Activated B cell treated with CpG ODN at 0.5 μM for 24 hours (primary cell): ENCODE measurements at regions not wholly inside any gene's neighbourhood (a gene's known extent, or its start where the extent isn't known, plus 50 kb on each side); places are given as distances from the start of the nearest gene placed in this dataset.

ENCODE experiments used
- ATAC-seq: fragments of 200-7000 bp; cut with Tn5 transposase; one replicate; pipeline ENCODE4 v1.10.0; 2021; ENCODE audit warnings: low read depth, mild to moderate bottlenecking, moderate library complexity
- CTCF ChIA-PET: fragments of 350-600 bp; sonication (Branson Sonifier 250); formaldehyde crosslinking; loops from one replicate; lab custom pipeline; 2021; ENCODE audit warnings: antibody characterized with exemption; lab: Charles Lee
- POLR2A ChIA-PET: fragments of 350-600 bp; sonication (Branson Sonifier 250); formaldehyde crosslinking; loops from one replicate; lab custom pipeline; 2021; ENCODE audit warnings: antibody characterized with exemption; lab: Charles Lee
- DNase-seq: peaks from one replicate; pipeline ENCODE4 v3.0.0; 2022
- H3K27ac Mint-ChIP-seq: one replicate; pipeline ENCODE4 v1.8.0; 2020; ENCODE audit warnings: mixed read lengths
- H3K27me3 Mint-ChIP-seq: one replicate; pipeline ENCODE4 v1.8.0; 2021; ENCODE audit warnings: mixed read lengths
- H3K36me3 Mint-ChIP-seq: one replicate; pipeline ENCODE4 v1.8.0; 2021; ENCODE audit warnings: low read depth, mixed read lengths
- H3K4me1 Mint-ChIP-seq: one replicate; pipeline ENCODE4 v1.8.0; 2021; ENCODE audit warnings: mixed read lengths
- H3K4me3 Mint-ChIP-seq: one replicate; pipeline ENCODE4 v1.8.0; 2020; ENCODE audit warnings: mild to moderate bottlenecking, mixed read lengths
- H3K9me3 Mint-ChIP-seq: one replicate; pipeline ENCODE4 v1.8.0; 2020; ENCODE audit warnings: mixed read lengths
- intact Hi-C: fragments of 100-400 bp; cut with micrococcal nuclease; formaldehyde crosslinking; loops from one replicate; pipeline ENCODE4 v1.15.1; 2024
- TF ChIP-seq, protein P1 (sequence below): fragments of 200-600 bp; IDR thresholded peaks from one replicate; pipeline ENCODE4 v1.8.0; 2022; ENCODE audit warnings: antibody characterized with exemption, mild to moderate bottlenecking

DNA sequence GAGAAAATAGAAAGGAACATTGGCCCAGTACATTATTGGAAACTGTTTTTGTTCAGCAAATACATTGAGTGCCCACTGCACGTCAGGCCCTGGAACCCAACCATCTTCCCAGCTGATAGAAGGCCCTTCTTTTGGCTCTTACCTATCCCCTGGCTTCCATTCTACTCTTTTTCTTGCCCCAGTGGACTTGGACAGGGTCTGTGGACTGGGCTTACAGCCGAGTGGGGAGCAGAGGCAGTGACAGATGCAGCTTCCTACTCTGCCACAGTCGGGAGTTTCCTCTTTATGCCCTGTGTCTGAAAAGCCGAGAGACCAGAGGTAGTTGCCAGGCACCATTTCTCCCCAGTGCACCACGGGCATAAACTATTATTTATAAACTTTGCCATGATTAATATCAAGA, 70.4 kb downstream of the ARHGAP35 start:
- Mint-ChIP-seq H3K9me3 (no peaks in the 10 kb centered on the region), H3K27ac (no peak overlapping the region), H3K4me3 (no peak overlapping the region), H3K4me1 (peaks cover 41% of the 10 kb centered on the region), H3K36me3 (peaks cover 2% of the 10 kb centered on the region), H3K27me3 (no peaks in the 10 kb centered on the region)
- DNase-seq (no peak), ATAC-seq (no peak)
- TF ChIP-seq, protein P1, sequence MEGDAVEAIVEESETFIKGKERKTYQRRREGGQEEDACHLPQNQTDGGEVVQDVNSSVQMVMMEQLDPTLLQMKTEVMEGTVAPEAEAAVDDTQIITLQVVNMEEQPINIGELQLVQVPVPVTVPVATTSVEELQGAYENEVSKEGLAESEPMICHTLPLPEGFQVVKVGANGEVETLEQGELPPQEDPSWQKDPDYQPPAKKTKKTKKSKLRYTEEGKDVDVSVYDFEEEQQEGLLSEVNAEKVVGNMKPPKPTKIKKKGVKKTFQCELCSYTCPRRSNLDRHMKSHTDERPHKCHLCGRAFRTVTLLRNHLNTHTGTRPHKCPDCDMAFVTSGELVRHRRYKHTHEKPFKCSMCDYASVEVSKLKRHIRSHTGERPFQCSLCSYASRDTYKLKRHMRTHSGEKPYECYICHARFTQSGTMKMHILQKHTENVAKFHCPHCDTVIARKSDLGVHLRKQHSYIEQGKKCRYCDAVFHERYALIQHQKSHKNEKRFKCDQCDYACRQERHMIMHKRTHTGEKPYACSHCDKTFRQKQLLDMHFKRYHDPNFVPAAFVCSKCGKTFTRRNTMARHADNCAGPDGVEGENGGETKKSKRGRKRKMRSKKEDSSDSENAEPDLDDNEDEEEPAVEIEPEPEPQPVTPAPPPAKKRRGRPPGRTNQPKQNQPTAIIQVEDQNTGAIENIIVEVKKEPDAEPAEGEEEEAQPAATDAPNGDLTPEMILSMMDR = no peak
- ChIA-PET POLR2A (no interaction called here), CTCF (no interaction called here)
- intact Hi-C loops = no loop called here

DNA sequence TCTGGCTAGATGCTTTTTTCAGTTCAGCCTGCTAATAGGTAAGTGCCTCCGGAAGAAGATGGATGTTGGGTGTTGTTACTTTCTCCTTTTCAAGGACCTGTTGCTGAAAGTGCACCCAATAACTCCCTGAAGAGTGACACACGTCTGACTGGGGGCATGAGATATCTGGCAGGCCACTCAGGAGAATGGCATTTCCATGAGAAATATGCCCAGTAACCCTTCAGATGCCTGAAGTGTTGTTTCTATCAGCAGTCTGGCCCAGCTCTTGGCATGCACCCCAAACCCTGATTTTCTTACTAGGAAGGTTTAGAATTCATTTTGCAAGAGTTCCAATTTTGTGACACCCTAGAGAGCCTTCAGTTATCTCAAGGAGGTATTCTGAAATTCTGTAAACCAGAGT, 71.5 kb downstream of the ARHGAP35 start:
- Mint-ChIP-seq H3K9me3 (no peaks in the 10 kb centered on the region), H3K27me3 (no peaks in the 10 kb centered on the region), H3K36me3 (peaks cover 6% of the 10 kb centered on the region), H3K4me1 (peaks cover 32% of the 10 kb centered on the region), H3K27ac (no peak overlapping the region), H3K4me3 (no peak overlapping the region)
- POLR2A ChIA-PET = interaction anchor here (0.5 to 0.7 kb wide), 2 partner anchors 26 to 107 kb away, joined by 5 to 9 read pairs; no protein-coding TSS in a partner anchor
- no peak for DNase-seq
- CTCF ChIA-PET = no interaction called here
- TF ChIP-seq, protein P1 = no peak
- ATAC-seq = no peak
- intact Hi-C loops = no loop called here

DNA sequence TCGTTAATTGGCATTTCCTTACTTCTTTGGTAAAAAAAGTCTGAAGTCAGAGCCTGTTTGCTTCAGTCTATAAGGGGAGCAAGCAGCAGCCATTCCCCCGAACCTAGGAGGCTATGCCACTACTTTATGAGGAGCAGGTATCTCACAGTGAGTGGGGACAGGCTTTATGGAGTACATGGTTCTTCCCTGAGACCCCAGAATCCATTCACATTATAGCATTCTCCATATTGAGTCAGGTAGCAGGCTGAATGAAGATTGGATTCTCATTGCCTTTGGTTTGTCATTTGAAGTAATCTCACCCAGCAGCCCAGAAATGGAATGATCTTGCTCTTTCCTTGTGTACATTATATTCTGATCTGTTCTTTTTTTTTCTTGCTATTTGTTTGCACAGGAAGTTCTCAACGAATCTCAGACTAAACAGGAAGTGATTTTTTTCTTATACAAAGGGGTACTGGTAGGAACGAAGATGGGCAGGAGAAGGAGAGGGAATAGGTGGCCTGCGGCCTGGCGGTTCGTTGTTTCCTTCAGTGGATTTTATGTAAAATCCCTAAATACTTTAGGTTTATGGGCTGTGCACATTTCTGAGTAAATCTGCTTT, 74.4 kb downstream of the ARHGAP35 start:
- H3K4me1 Mint-ChIP-seq = peaks cover 25% of the 10 kb centered on the region
- ATAC-seq (no peak), DNase-seq (no peak)
- peaks cover 21% of the 10 kb centered on the region for H3K36me3 Mint-ChIP-seq
- H3K9me3 Mint-ChIP-seq = no peaks in the 10 kb centered on the region
- ChIA-PET POLR2A (no interaction called here), CTCF (no interaction called here)
- intact Hi-C loops = no loop called here
- TF ChIP-seq, protein P1 = no peak
- peak overlapping the region; percentile 17 for H3K4me3 Mint-ChIP-seq
- H3K27me3 Mint-ChIP-seq = no peaks in the 10 kb centered on the region
- H3K27ac Mint-ChIP-seq = no peak overlapping the region

DNA sequence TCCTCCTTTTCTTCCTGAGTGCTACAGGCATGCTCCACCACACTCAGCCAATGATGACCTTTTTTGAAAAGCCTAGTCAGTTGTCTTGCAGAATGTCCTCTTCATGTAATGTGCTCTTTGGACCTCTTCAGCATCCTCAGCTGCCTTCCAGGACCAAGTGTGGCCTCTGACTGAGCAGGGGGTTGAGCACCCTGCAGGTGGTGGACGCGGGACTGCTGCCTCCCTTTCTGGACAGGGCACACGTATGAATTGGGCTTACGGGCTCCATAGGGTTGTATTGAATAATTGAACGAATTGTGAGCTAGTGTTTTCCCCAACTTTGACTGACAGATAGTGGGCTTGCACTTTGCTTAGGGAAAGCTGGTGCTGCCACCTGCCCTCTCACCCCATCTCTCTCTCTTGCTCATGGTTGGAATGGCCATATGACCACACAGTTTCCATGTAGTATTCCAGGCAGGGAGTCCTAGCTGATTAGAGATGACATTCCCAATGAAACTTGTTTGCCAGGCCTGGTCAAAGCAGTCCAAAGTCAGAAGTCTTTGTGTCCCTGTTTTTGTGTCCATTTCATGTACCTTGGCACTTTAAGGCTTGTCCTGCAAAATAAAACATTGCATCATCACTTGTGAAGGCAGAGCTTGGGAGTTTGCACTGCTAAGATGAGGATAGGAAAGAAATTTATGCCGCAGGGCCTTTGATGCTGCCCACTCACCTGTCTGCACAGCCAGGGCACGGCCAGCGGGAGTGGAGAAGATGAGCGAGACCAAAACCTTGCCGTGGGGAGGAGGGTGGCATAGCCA, 76.3 kb upstream of the NPAS1 start:
- ATAC-seq (no peak), DNase-seq (no peak)
- Mint-ChIP-seq H3K27me3 (no peaks in the 10 kb centered on the region), H3K27ac (no peak overlapping the region), H3K4me1 (no peaks in the 10 kb centered on the region), H3K4me3 (no peak overlapping the region), H3K9me3 (no peaks in the 10 kb centered on the region), H3K36me3 (peaks cover 41% of the 10 kb centered on the region)
- TF ChIP-seq, protein P1 = no peak
- POLR2A ChIA-PET = interaction anchor here (0.6 kb wide), 2 partner anchors 59 to 92 kb away, joined by 5 to 7 read pairs; no protein-coding TSS in a partner anchor
- CTCF ChIA-PET = interaction anchor here (0.6 kb wide), 1 partner anchor 136 kb away, joined by 3 read pairs; no protein-coding TSS in a partner anchor
- intact Hi-C loops = no loop called here

DNA sequence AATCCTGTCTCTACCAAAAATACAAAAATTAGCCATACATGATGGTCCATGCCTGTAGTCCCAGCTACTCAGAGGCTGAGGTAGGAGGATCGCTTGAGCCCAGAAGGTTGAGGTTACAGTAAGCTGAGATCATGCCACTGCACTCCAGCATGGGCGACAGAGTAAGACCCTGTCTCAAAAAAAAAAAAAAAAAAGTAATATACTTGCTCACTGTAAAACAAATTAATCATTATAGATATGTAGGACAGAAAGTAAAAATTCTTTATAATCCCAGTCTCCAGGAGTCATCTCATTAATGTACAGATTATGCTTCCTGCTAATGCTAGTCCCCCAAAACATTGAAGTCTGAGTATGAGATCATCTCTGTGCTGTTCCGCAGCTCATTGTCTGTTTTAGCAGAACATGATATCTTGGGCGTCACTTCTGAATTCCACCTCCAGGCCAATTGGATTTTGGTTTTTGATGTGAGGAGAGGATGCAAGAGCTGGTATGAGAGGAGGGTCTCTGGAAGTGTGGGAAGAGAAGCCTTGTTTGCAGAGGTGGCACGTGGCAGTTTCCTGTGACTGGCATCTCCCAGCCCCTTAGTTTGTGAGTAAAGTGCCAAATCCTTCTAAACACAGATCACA, 75.4 kb upstream of the NPAS1 start:
- Mint-ChIP-seq H3K9me3 (no peaks in the 10 kb centered on the region), H3K4me3 (no peak overlapping the region), H3K36me3 (peaks cover 42% of the 10 kb centered on the region), H3K4me1 (no peaks in the 10 kb centered on the region), H3K27ac (no peak overlapping the region), H3K27me3 (no peaks in the 10 kb centered on the region)
- TF ChIP-seq, protein P1 = no peak
- POLR2A ChIA-PET = interaction anchor here (1.2 kb wide), 1 partner anchor 169 kb away, joined by 3 read pairs; the partner anchor contains the start of gene ZC3H4
- DNase-seq (no peak), ATAC-seq (no peak)
- CTCF ChIA-PET = no interaction called here
- intact Hi-C loops = no loop called here
